ENCODE measurements at regions not wholly inside any gene's neighbourhood (a gene's known extent, or its start where the extent isn't known, plus 50 kb on each side); places are given as distances from the start of the nearest gene placed in this dataset.

DNA sequence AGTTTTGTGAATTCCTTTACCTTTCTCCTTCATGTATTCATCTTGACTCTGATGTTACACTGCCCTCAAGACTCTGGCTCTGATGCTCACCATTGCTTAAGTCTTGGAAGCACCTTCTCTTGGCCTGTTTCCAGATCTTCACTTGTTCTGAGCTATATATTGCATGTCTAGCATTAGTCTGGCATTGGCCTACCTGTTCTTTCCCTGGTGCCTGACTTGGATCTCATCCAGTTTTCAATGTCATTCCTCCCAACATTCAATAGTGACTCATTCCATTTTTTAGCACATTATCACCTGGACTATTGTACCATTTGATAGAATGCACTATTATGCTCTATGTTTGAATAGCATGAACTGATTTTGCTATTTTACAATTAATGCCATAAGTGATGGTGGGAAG, 127.3 kb upstream of the NYAP2 start:
- DNase-seq (no peak), ATAC-seq (replicated peaks in 1 of 4) (no peak)
- peaks cover 7% of the 10 kb centered on the region for H3K36me3 Mint-ChIP-seq
- Histone ChIP-seq H3K4me1 (ENCODE audit: control insufficient read depth in 1 of 2, extremely low read depth in 1 of 2, insufficient read depth in 2 of 2, low read length in 2 of 2) (no peaks in the 10 kb centered on the region), H3K27me3 (replicated peaks in 1 of 2; ENCODE audit: control insufficient read depth in 2 of 2, extremely low read depth in 1 of 2, insufficient read depth in 2 of 2, low read length in 1 of 2) (no peaks in the 10 kb centered on the region), H3K9me3 (peaks cover 2% of the 10 kb centered on the region), H3K27ac (ENCODE audit: low read length) (no peak overlapping the region), H3K36me3 (ENCODE audit: control insufficient read depth in 2 of 2, extremely low read depth in 1 of 2, insufficient read depth in 1 of 2, low read length in 1 of 2) (no peaks in the 10 kb centered on the region), H3K4me3 (ENCODE audit: control insufficient read depth in 1 of 2, extremely low read depth in 1 of 2, low read length in 1 of 2) (no peak overlapping the region)
- ChIA-PET CTCF (interaction anchor here in 1 of 2 donors (0.6 kb wide), 1 partner anchor 258 kb away, joined by 7 read pairs; no protein-coding TSS in a partner anchor), POLR2A (no interaction called here)
- no peak overlapping the region for H3K4me3 Mint-ChIP-seq
- peaks cover 3 to 11% (median 4%) of the 10 kb centered on the region in 3 donors for H3K9me3 Mint-ChIP-seq
- H3K4me1 Mint-ChIP-seq, result peaks cover 0 to 1% (median 0%) of the 10 kb centered on the region in 3 donors
- no peaks in the 10 kb centered on the region for H3K27me3 Mint-ChIP-seq
- no peak overlapping the region for H3K27ac Mint-ChIP-seq

DNA sequence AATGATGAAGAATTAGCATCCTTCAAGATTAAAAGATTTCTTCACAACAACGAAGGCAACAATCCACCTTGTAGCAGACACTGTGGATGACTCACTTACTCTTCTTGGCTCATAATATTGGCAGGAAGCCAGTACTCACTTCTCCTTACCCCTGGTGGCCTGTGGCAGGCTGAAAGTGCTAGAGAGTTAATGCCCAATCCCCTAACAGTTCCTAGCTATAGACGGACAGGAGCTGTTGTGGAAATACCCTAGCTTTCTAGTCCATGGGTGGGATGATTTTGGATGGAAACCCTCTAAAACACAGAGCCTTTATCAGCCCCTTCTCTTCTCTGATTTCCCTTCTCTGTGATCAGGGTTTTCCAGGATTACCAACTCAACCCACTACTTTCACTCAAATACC, 128.6 kb upstream of the NYAP2 start:
- no peak overlapping the region for H3K27ac ChIP-seq (ENCODE audit: low read length)
- H3K4me1 ChIP-seq (ENCODE audit: control insufficient read depth in 1 of 2, extremely low read depth in 1 of 2, insufficient read depth in 2 of 2, low read length in 2 of 2), result no peaks in the 10 kb centered on the region
- H3K27ac Mint-ChIP-seq, result no peak overlapping the region
- no CpG with 5 or more reads among the region's 2 CpGs for WGBS (ENCODE audit: insufficient coverage)
- no peaks in the 10 kb centered on the region for H3K27me3 Mint-ChIP-seq
- ATAC-seq (replicated peaks in 1 of 4) (peak in 3 of 4 experiments; percentile 34 to 79 (median 68)), DNase-seq (peak in 2 of 35 experiments; percentile 10 to 24)
- H3K9me3 ChIP-seq, result no peaks in the 10 kb centered on the region
- peaks cover 4% of the 10 kb centered on the region for H3K36me3 Mint-ChIP-seq
- peaks cover 0 to 4% (median 2%) of the 10 kb centered on the region in 3 donors for H3K9me3 Mint-ChIP-seq
- peaks cover 0 to 1% (median 0%) of the 10 kb centered on the region in 3 donors for H3K4me1 Mint-ChIP-seq
- H3K36me3 ChIP-seq (ENCODE audit: control insufficient read depth in 2 of 2, extremely low read depth in 1 of 2, insufficient read depth in 1 of 2, low read length in 1 of 2), result no peaks in the 10 kb centered on the region
- H3K4me3 ChIP-seq (ENCODE audit: control insufficient read depth in 1 of 2, extremely low read depth in 1 of 2, low read length in 1 of 2), result no peak overlapping the region
- H3K27me3 ChIP-seq (replicated peaks in 1 of 2; ENCODE audit: control insufficient read depth in 2 of 2, extremely low read depth in 1 of 2, insufficient read depth in 2 of 2, low read length in 1 of 2), result no peaks in the 10 kb centered on the region
- H3K4me3 Mint-ChIP-seq, result no peak overlapping the region
- CTCF ChIA-PET, result no interaction called here
- POLR2A ChIA-PET, result no interaction called here

DNA sequence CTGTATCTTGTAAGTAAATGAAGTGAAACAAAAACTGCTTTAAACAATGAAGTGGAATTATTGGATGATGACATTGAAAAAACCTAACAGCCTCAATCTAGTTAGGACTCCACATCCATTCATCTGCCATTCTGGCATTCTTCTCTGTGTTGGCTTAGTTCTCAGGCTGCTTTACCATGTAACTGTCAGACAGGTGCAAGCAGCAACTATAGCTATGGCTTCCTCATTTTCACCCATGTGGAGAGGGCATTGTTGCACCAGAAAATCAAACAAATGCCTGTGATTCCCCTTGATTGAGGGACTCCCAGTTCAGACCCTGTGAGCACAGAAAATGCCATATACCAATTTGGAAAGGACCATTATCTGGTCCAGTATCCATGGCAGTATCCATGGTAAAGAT, 129.5 kb upstream of the NYAP2 start:
- Histone ChIP-seq H3K4me1 (ENCODE audit: control insufficient read depth in 1 of 2, extremely low read depth in 1 of 2, insufficient read depth in 2 of 2, low read length in 2 of 2) (no peaks in the 10 kb centered on the region), H3K9me3 (no peaks in the 10 kb centered on the region), H3K36me3 (ENCODE audit: control insufficient read depth in 2 of 2, extremely low read depth in 1 of 2, insufficient read depth in 1 of 2, low read length in 1 of 2) (no peaks in the 10 kb centered on the region), H3K4me3 (ENCODE audit: control insufficient read depth in 1 of 2, extremely low read depth in 1 of 2, low read length in 1 of 2) (no peak overlapping the region), H3K27me3 (replicated peaks in 1 of 2; ENCODE audit: control insufficient read depth in 2 of 2, extremely low read depth in 1 of 2, insufficient read depth in 2 of 2, low read length in 1 of 2) (no peaks in the 10 kb centered on the region), H3K27ac (ENCODE audit: low read length) (no peak overlapping the region)
- peaks cover 0 to 1% (median 0%) of the 10 kb centered on the region in 3 donors for H3K4me1 Mint-ChIP-seq
- no peak overlapping the region for H3K4me3 Mint-ChIP-seq
- no peaks in the 10 kb centered on the region for H3K9me3 Mint-ChIP-seq
- POLR2A ChIA-PET, result no interaction called here
- no peaks in the 10 kb centered on the region for H3K27me3 Mint-ChIP-seq
- DNase-seq (no peak), ATAC-seq (replicated peaks in 1 of 4) (no peak)
- CTCF ChIA-PET, result no interaction called here
- H3K27ac Mint-ChIP-seq, result no peak overlapping the region
- H3K36me3 Mint-ChIP-seq, result no peaks in the 10 kb centered on the region

DNA sequence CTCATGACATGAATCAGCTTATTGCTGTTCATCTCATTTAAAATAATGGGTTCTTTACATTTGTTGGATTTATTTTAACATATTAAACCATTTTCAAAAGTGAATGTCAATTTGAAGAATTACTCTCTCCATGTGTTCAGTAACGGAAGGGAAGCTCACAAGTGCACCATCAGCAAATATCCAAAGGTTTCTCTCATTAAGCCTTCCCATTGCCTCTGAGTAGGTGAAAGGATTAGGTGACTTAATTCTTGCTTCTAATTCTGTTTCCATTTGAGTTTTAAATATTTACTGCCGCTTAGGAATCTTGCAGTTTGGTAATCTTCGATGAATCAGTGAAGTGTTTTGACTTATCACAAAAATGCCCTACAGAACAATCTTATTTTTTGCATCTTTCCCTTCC, 145.1 kb upstream of the NYAP2 start:
- no peaks in the 10 kb centered on the region for H3K9me3 ChIP-seq
- Mint-ChIP-seq H3K4me3 (no peak overlapping the region), H3K27me3 (peaks cover 3 to 4% of the 10 kb centered on the region in 2 donors), H3K27ac (no peak overlapping the region), H3K9me3 (peaks cover 3 to 10% (median 5%) of the 10 kb centered on the region in 3 donors), H3K4me1 (no peaks in the 10 kb centered on the region), H3K36me3 (no peaks in the 10 kb centered on the region)
- no peak overlapping the region for H3K4me3 ChIP-seq (ENCODE audit: control insufficient read depth in 1 of 2, extremely low read depth in 1 of 2, low read length in 1 of 2)
- no CpG with 5 or more reads among the region's 3 CpGs for WGBS (ENCODE audit: insufficient coverage)
- H3K4me1 ChIP-seq (ENCODE audit: control insufficient read depth in 1 of 2, extremely low read depth in 1 of 2, insufficient read depth in 2 of 2, low read length in 2 of 2), result no peaks in the 10 kb centered on the region
- ATAC-seq (replicated peaks in 1 of 4), result no peak
- H3K27me3 ChIP-seq (replicated peaks in 1 of 2; ENCODE audit: control insufficient read depth in 2 of 2, extremely low read depth in 1 of 2, insufficient read depth in 2 of 2, low read length in 1 of 2), result peaks cover 0 to 3% of the 10 kb centered on the region in 2 experiments
- CTCF ChIA-PET, result no interaction called here
- no peak for DNase-seq
- no peaks in the 10 kb centered on the region for H3K36me3 ChIP-seq (ENCODE audit: control insufficient read depth in 2 of 2, extremely low read depth in 1 of 2, insufficient read depth in 1 of 2, low read length in 1 of 2)
- H3K27ac ChIP-seq (ENCODE audit: low read length), result no peak overlapping the region
- POLR2A ChIA-PET, result no interaction called here

DNA sequence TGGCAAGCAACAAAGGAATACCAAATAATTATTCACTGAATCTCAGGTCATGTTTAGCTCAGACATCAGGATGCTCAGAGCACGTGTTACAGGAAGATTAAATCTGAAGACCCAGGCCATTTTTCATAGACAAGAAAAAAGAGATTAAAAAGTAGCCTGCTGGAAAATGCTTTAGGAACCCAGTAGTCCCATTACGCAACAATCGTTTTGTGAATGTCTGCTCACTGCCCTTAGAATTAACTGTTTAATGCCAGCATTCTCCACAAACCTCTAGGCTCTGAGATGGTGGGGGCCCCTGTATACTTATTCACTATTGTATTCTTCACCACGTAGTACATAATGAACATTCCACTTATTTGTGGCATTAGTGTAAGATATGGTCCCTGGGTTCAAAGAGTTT, 154.6 kb upstream of the NYAP2 start:
- H3K27ac Mint-ChIP-seq, result no peak overlapping the region
- peaks cover 0 to 3% of the 10 kb centered on the region in 2 experiments for H3K27me3 ChIP-seq (replicated peaks in 1 of 2; ENCODE audit: control insufficient read depth in 2 of 2, extremely low read depth in 1 of 2, insufficient read depth in 2 of 2, low read length in 1 of 2)
- POLR2A ChIA-PET, result no interaction called here
- CTCF ChIA-PET, result no interaction called here
- H3K4me3 ChIP-seq (ENCODE audit: control insufficient read depth in 1 of 2, extremely low read depth in 1 of 2, low read length in 1 of 2), result no peak overlapping the region
- no peaks in the 10 kb centered on the region for H3K4me1 ChIP-seq (ENCODE audit: control insufficient read depth in 1 of 2, extremely low read depth in 1 of 2, insufficient read depth in 2 of 2, low read length in 2 of 2)
- ATAC-seq (replicated peaks in 1 of 4), result no peak
- no peak overlapping the region for H3K4me3 Mint-ChIP-seq
- no peak for DNase-seq
- no peaks in the 10 kb centered on the region for H3K9me3 ChIP-seq
- peaks cover 0 to 2% (median 0%) of the 10 kb centered on the region in 3 donors for H3K4me1 Mint-ChIP-seq
- no peak overlapping the region for H3K27ac ChIP-seq (ENCODE audit: low read length)
- H3K9me3 Mint-ChIP-seq, result no peaks in the 10 kb centered on the region
- H3K27me3 Mint-ChIP-seq, result peaks cover 8 to 14% of the 10 kb centered on the region in 2 donors
- no peaks in the 10 kb centered on the region for H3K36me3 Mint-ChIP-seq
- no peaks in the 10 kb centered on the region for H3K36me3 ChIP-seq (ENCODE audit: control insufficient read depth in 2 of 2, extremely low read depth in 1 of 2, insufficient read depth in 1 of 2, low read length in 1 of 2)
- 63% methylated on average over 1 of the region's 4 CpGs for WGBS (ENCODE audit: insufficient coverage)

DNA sequence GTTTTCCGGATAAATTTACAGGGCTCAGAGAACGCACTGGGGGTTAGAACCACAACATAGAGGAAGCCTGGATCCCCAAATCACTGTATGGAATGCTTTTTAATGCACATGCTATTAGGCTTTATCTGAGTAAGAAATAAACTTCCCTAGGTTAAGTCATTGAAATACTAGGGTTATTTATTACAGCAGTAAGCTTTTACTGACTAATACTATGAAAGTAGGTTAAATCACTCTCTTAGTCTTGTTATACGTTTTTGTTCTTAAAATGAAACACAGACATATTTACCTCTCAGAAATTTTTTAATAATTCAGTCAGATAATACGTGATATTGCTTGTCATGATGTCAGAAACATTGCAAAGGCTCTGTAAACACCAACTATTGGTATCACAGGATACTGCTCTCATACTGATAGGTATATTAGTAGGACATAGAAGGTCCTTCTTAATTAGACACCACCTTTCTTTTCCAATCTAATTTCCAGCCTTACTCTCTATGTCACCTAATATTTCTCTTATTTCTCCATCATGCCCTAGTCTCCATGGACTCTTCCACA, 162.7 kb upstream of the NYAP2 start:
- Mint-ChIP-seq H3K36me3 (peaks cover 3% of the 10 kb centered on the region), H3K4me3 (no peak overlapping the region), H3K9me3 (peaks cover 0 to 6% (median 5%) of the 10 kb centered on the region in 3 donors), H3K4me1 (peaks cover 0 to 4% (median 0%) of the 10 kb centered on the region in 3 donors), H3K27me3 (peaks cover 0 to 7% of the 10 kb centered on the region in 2 donors), H3K27ac (no peak overlapping the region)
- Histone ChIP-seq H3K9me3 (peaks cover 2% of the 10 kb centered on the region), H3K27me3 (replicated peaks in 1 of 2; ENCODE audit: control insufficient read depth in 2 of 2, extremely low read depth in 1 of 2, insufficient read depth in 2 of 2, low read length in 1 of 2) (no peaks in the 10 kb centered on the region), H3K27ac (ENCODE audit: low read length) (no peak overlapping the region), H3K4me1 (ENCODE audit: control insufficient read depth in 1 of 2, extremely low read depth in 1 of 2, insufficient read depth in 2 of 2, low read length in 2 of 2) (no peaks in the 10 kb centered on the region), H3K4me3 (ENCODE audit: control insufficient read depth in 1 of 2, extremely low read depth in 1 of 2, low read length in 1 of 2) (no peak overlapping the region), H3K36me3 (ENCODE audit: control insufficient read depth in 2 of 2, extremely low read depth in 1 of 2, insufficient read depth in 1 of 2, low read length in 1 of 2) (no peaks in the 10 kb centered on the region)
- DNase-seq, result no peak
- ChIA-PET CTCF (no interaction called here), POLR2A (no interaction called here)
- no peak for ATAC-seq (replicated peaks in 1 of 4)
- WGBS (ENCODE audit: insufficient coverage), result no CpG with 5 or more reads among the region's 4 CpGs

DNA sequence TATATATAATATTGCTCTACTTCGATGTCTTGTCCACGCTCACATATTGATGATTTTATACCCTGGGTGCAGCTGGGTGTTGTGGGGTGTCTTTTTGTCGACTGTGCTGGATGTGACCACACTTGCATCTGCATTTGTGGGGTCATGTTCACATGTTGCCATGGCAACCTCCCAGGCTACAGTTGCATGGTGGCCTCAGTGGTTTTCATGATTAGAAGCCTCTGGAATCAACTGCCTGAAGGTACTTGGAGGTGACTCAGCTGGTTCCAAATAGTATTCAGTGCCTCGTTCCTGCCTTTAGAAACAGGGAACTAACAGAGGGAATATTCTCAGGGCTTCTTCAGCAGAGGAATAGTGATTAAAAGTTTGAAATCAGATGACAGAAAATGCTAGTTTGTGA, 166.3 kb upstream of the NYAP2 start:
- peaks cover 0 to 2% (median 0%) of the 10 kb centered on the region in 3 donors for H3K4me1 Mint-ChIP-seq

More for the DNA sequence above, 166.3 kb upstream of the NYAP2 start:
- Mint-ChIP-seq H3K4me3 (no peak overlapping the region), H3K36me3 (peaks cover 3% of the 10 kb centered on the region), H3K27ac (peak overlapping the region in 1 of 2 donors; percentile 30), H3K9me3 (peaks cover 0 to 6% (median 5%) of the 10 kb centered on the region in 3 donors), H3K27me3 (no peaks in the 10 kb centered on the region)
- H3K4me1 ChIP-seq (ENCODE audit: control insufficient read depth in 1 of 2, extremely low read depth in 1 of 2, insufficient read depth in 2 of 2, low read length in 2 of 2), result no peaks in the 10 kb centered on the region
- ATAC-seq (replicated peaks in 1 of 4), result no peak
- 57% methylated on average over 3 of the region's 4 CpGs for WGBS (ENCODE audit: insufficient coverage)
- peaks cover 0 to 2% of the 10 kb centered on the region in 2 experiments for H3K27me3 ChIP-seq (replicated peaks in 1 of 2; ENCODE audit: control insufficient read depth in 2 of 2, extremely low read depth in 1 of 2, insufficient read depth in 2 of 2, low read length in 1 of 2)
- no peak for DNase-seq
- no peaks in the 10 kb centered on the region for H3K36me3 ChIP-seq (ENCODE audit: control insufficient read depth in 2 of 2, extremely low read depth in 1 of 2, insufficient read depth in 1 of 2, low read length in 1 of 2)
- ChIA-PET CTCF (no interaction called here), POLR2A (no interaction called here)
- no peak overlapping the region for H3K4me3 ChIP-seq (ENCODE audit: control insufficient read depth in 1 of 2, extremely low read depth in 1 of 2, low read length in 1 of 2)
- H3K27ac ChIP-seq (ENCODE audit: low read length), result no peak overlapping the region
- H3K9me3 ChIP-seq, result peaks cover 2% of the 10 kb centered on the region

All from T-cell (primary cell).